CD14-positive monocyte (primary cell): ENCODE measurements at regions not wholly inside any gene's neighbourhood (a gene's known extent, or its start where the extent isn't known, plus 50 kb on each side); places are given as distances from the start of the nearest gene placed in this dataset.

ENCODE experiments used
- DNase-seq, 3 donors: peaks; one replicate each; pipeline ENCODE4 v3.0.0-alpha.2; 2011 to 2022
- H2AFZ ChIP-seq: 2 replicates; pipeline ENCODE4 v1.6.0; 2012; ENCODE audit warnings: mild to moderate bottlenecking, low read depth, low read length, inconsistent platforms; ENCODE audit not compliant: insufficient read depth, poor library complexity, severe bottlenecking
- H3K27ac ChIP-seq, 2 donors: 1 replicate in 1 of 2; 2 replicates in 1 of 2; pipeline ENCODE4 v1.5.1; 2012 to 2013; ENCODE audit warnings: low read length in 2 of 2, control low read depth in 1 of 2, inconsistent platforms in 1 of 2, low read depth in 1 of 2, mild to moderate bottlenecking in 1 of 2
- H3K27me3 ChIP-seq, 2 donors: one replicate each; pipeline versions ENCODE4 v1.6.0 to v1.6.1; 2011 to 2013; ENCODE audit warnings: low read length in 2 of 2; ENCODE audit not compliant: control insufficient read depth in 2 of 2, insufficient read depth in 2 of 2
- H3K36me3 ChIP-seq, 2 donors: replicated peaks in 1 of 2; 1 replicate in 1 of 2; 2 replicates in 1 of 2; pipeline versions ENCODE4 v1.5.1 to v1.6.1; 2012 to 2013; ENCODE audit warnings: low read length in 2 of 2, control low read depth in 1 of 2, inconsistent platforms in 1 of 2, mild to moderate bottlenecking in 1 of 2; ENCODE audit not compliant: insufficient read depth in 2 of 2, control insufficient read depth in 1 of 2
- H3K4me1 ChIP-seq, 2 donors: 1 replicate in 1 of 2; 2 replicates in 1 of 2; pipeline versions ENCODE4 v1.5.1 to v1.6.1; 2012 to 2013; ENCODE audit warnings: low read length in 2 of 2, control low read depth in 1 of 2, inconsistent platforms in 1 of 2, mild to moderate bottlenecking in 1 of 2, moderate library complexity in 1 of 2; ENCODE audit not compliant: insufficient read depth in 2 of 2, control insufficient read depth in 1 of 2
- H3K4me2 ChIP-seq: replicated peaks from 2 replicates; pipeline ENCODE3; 2012; ENCODE audit warnings: low read length, moderate library complexity, mild to moderate bottlenecking; ENCODE audit not compliant: poor library complexity, severe bottlenecking; ENCODE audit errors: extremely low read depth
- H3K4me3 ChIP-seq, 3 experiments: fragments of 200-600 bp in 1 of 3; sonication (generic) in 1 of 3; replicated peaks in 1 of 3; 1 replicate in 2 of 3; 2 replicates in 1 of 3; pipeline ENCODE4 v1.5.1; 2011 to 2013; ENCODE audit warnings: low read length in 3 of 3, mild to moderate bottlenecking in 3 of 3, control low read depth in 2 of 3, low read depth in 2 of 3, inconsistent platforms in 1 of 3, moderate library complexity in 1 of 3
- H3K79me2 ChIP-seq: 2 replicates; pipeline ENCODE4 v1.6.0; 2012; ENCODE audit warnings: mild to moderate bottlenecking, control low read depth, inconsistent platforms, low read length, moderate library complexity; ENCODE audit not compliant: insufficient read depth
- H3K9ac ChIP-seq: 2 replicates; pipeline ENCODE4 v1.6.0; 2017; ENCODE audit warnings: low read length, mild to moderate bottlenecking; ENCODE audit not compliant: insufficient read depth, poor library complexity, severe bottlenecking
- H3K9me3 ChIP-seq, 2 donors: replicated peaks in 1 of 2; 1 replicate in 1 of 2; 2 replicates in 1 of 2; pipeline versions ENCODE4 v1.5.1 to v1.6.1; 2012 to 2013; ENCODE audit warnings: low read length in 2 of 2, control low read depth in 1 of 2; ENCODE audit not compliant: control insufficient read depth in 1 of 2, insufficient read depth in 1 of 2
- H4K20me1 ChIP-seq: 2 replicates; pipeline ENCODE4 v1.6.0; 2012; ENCODE audit warnings: mild to moderate bottlenecking, low read length, control low read depth, moderate library complexity; ENCODE audit not compliant: insufficient read depth
- H3K27ac Mint-ChIP-seq, 7 donors: one replicate each; pipeline ENCODE4 v1.8.0; 2020; ENCODE audit warnings: mild to moderate bottlenecking in 7 of 7, mixed read lengths in 7 of 7, moderate library complexity in 6 of 7, inconsistent platforms in 2 of 7
- H3K27me3 Mint-ChIP-seq, 3 donors: one replicate each; pipeline ENCODE4 v1.8.0; 2021 to 2022; ENCODE audit warnings: low read depth in 3 of 3, mild to moderate bottlenecking in 3 of 3, mixed read lengths in 3 of 3, moderate library complexity in 3 of 3, inconsistent platforms in 1 of 3
- H3K36me3 Mint-ChIP-seq, 2 donors: one replicate each; pipeline ENCODE4 v1.8.0; 2020; ENCODE audit warnings: mixed read lengths in 2 of 2, inconsistent platforms in 1 of 2, mild to moderate bottlenecking in 1 of 2
- H3K4me1 Mint-ChIP-seq: one replicate; pipeline ENCODE4 v1.8.0; 2020; ENCODE audit warnings: mild to moderate bottlenecking, mixed read lengths
- H3K4me3 Mint-ChIP-seq, 2 donors: one replicate each; pipeline ENCODE4 v1.8.0; 2020; ENCODE audit warnings: mild to moderate bottlenecking in 2 of 2, mixed read lengths in 2 of 2, moderate library complexity in 1 of 2
- H3K9me3 Mint-ChIP-seq, 7 donors: one replicate each; pipeline ENCODE4 v1.8.0; 2020 to 2022; ENCODE audit warnings: mixed read lengths in 7 of 7, mild to moderate bottlenecking in 6 of 7, moderate library complexity in 6 of 7, inconsistent platforms in 2 of 7
- WGBS: methylation state at CpG from one replicate; pipeline ENCODE4 v1.1.5; 2013; ENCODE audit warnings: missing lambda C conversion rate; ENCODE audit not compliant: insufficient coverage; 5-methylcytosine and 5-hydroxymethylcytosine counted together
- intact Hi-C, 2 donors: fragments of 100-400 bp; cut with micrococcal nuclease; formaldehyde crosslinking; loops; one replicate each; pipeline versions ENCODE4 v1.15.0 to v1.15.1; 2023
- TF ChIP-seq, protein P1 (sequence below): fragments of 200-600 bp; IDR thresholded peaks from one replicate; pipeline ENCODE4 v1.8.0; 2022; ENCODE audit warnings: antibody characterized with exemption, mild to moderate bottlenecking

DNA sequence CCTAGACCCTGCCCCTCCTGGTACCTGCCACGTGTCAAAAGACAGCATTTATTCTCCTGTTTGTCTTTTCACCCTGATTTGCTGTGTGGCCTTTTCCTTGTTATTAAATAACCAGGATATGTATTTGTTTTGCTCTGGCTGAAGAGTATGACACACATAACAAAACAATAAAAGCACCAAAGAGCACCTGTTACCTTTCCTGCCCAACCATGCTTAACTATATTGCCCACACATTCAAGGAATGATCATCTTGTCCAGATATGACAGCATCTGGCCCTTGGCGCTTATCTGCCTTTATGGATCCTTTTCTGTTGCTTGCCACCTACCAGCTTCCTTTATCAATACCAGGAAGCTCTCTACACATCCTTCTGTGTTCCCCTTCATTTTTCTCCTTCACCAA, 357.7 kb downstream of the FGFR2 start:
- no peak for DNase-seq
- TF ChIP-seq, protein P1, sequence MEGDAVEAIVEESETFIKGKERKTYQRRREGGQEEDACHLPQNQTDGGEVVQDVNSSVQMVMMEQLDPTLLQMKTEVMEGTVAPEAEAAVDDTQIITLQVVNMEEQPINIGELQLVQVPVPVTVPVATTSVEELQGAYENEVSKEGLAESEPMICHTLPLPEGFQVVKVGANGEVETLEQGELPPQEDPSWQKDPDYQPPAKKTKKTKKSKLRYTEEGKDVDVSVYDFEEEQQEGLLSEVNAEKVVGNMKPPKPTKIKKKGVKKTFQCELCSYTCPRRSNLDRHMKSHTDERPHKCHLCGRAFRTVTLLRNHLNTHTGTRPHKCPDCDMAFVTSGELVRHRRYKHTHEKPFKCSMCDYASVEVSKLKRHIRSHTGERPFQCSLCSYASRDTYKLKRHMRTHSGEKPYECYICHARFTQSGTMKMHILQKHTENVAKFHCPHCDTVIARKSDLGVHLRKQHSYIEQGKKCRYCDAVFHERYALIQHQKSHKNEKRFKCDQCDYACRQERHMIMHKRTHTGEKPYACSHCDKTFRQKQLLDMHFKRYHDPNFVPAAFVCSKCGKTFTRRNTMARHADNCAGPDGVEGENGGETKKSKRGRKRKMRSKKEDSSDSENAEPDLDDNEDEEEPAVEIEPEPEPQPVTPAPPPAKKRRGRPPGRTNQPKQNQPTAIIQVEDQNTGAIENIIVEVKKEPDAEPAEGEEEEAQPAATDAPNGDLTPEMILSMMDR: no peak
- 100% methylated on average over 1 of the region's 2 CpGs for WGBS
- Histone ChIP-seq H3K79me2 (no peaks in the 10 kb centered on the region), H3K9ac (no peak overlapping the region), H4K20me1 (no peaks in the 10 kb centered on the region), H3K4me2 (no peak overlapping the region), H3K4me3 (no peak overlapping the region), H3K4me1 (no peaks in the 10 kb centered on the region), H3K36me3 (no peaks in the 10 kb centered on the region), H3K27me3 (peaks cover 0 to 3% of the 10 kb centered on the region in 2 donors), H3K9me3 (peaks cover 9 to 16% of the 10 kb centered on the region in 2 donors), H2AFZ (no peak overlapping the region), H3K27ac (no peak overlapping the region)
- Mint-ChIP-seq H3K4me1 (no peaks in the 10 kb centered on the region), H3K27ac (no peak overlapping the region), H3K4me3 (no peak overlapping the region), H3K9me3 (peaks cover 11 to 37% (median 16%) of the 10 kb centered on the region in 7 donors), H3K36me3 (no peaks in the 10 kb centered on the region), H3K27me3 (peaks cover 0 to 15% (median 0%) of the 10 kb centered on the region in 3 donors)
- intact Hi-C loops: no loop called here

DNA sequence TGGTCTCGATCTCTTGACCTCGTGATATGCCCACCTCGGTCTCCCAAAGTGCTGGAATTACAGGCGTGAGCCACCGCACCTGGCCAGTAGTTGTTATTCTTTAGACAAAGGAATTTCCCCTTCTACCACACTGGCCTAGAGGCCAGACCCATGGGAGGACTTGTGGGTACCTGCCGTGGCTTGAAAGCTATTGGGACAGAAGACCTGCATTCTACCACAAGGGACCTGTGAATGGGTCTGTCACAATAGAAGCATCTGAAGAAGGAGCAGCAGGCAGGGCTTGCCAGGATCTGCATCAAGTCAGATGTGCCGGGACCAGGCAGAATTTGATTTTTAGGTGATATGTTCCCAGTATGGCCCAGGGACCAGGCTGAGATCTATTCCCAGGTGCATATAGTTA, 356.9 kb downstream of the FGFR2 start:
- H3K4me1 Mint-ChIP-seq: no peaks in the 10 kb centered on the region
- H3K27ac Mint-ChIP-seq: no peak overlapping the region
- WGBS: 100% methylated on average over 3 of the region's 7 CpGs

More for the DNA sequence above, 356.9 kb downstream of the FGFR2 start:
- TF ChIP-seq, protein P1: no peak
- Histone ChIP-seq H3K4me3 (no peak overlapping the region), H3K4me2 (no peak overlapping the region), H3K9me3 (peaks cover 9 to 11% of the 10 kb centered on the region in 2 donors), H2AFZ (no peak overlapping the region), H3K9ac (no peak overlapping the region), H3K27me3 (peaks cover 0 to 3% of the 10 kb centered on the region in 2 donors), H3K27ac (no peak overlapping the region), H4K20me1 (no peaks in the 10 kb centered on the region), H3K79me2 (no peaks in the 10 kb centered on the region), H3K4me1 (no peaks in the 10 kb centered on the region), H3K36me3 (no peaks in the 10 kb centered on the region)
- Mint-ChIP-seq H3K4me3 (no peak overlapping the region), H3K36me3 (no peaks in the 10 kb centered on the region), H3K27me3 (peaks cover 0 to 12% (median 0%) of the 10 kb centered on the region in 3 donors), H3K9me3 (peaks cover 5 to 30% (median 12%) of the 10 kb centered on the region in 7 donors)
- DNase-seq: no peak
- intact Hi-C loops: no loop called here
